HEK293 (cell line): ENCODE measurements at regions not wholly inside any gene's neighbourhood (a gene's known extent, or its start where the extent isn't known, plus 50 kb on each side); places are given as distances from the start of the nearest gene placed in this dataset.

Source experiments
- HOXA7 ChIP-seq: sonication (generic); formaldehyde crosslinking; IDR thresholded peaks from 2 replicates; pipeline ENCODE4 v1.8.1; 2022; ENCODE audit warnings: missing genetic modification reagents, borderline replicate concordance
- ZNF155 ChIP-seq: fragments of 450-650 bp; formaldehyde crosslinking; IDR thresholded peaks from 2 replicates; pipeline ENCODE4 v1.5.1; 2016; ENCODE audit warnings: missing biosample characterization, missing genetic modification characterization
- ZNF600 ChIP-seq: fragments of 450-650 bp; formaldehyde crosslinking; IDR thresholded peaks from 2 replicates; pipeline ENCODE4 v1.5.1; 2016; ENCODE audit warnings: missing biosample characterization, missing genetic modification characterization
- ZNF626 ChIP-seq: fragments of 450-650 bp; sonication (Bioruptor Pico); formaldehyde crosslinking; IDR thresholded peaks from 2 replicates; pipeline ENCODE4 v1.5.1; 2018; ENCODE audit warnings: missing biosample characterization, missing genetic modification characterization, inconsistent platforms
- ZNF776 ChIP-seq: fragments of 450-650 bp; formaldehyde crosslinking; IDR thresholded peaks from 2 replicates; pipeline ENCODE4 v1.5.0; 2017; ENCODE audit warnings: missing biosample characterization, missing genetic modification characterization, borderline replicate concordance
- TF ChIP-seq, protein P1 (sequence below): fragments of 450-650 bp; formaldehyde crosslinking; IDR thresholded peaks from 2 replicates; pipeline ENCODE4 v1.5.1; 2016; ENCODE audit warnings: missing biosample characterization, missing genetic modification characterization
- TF ChIP-seq, protein P2 (sequence below): fragments of 450-650 bp; formaldehyde crosslinking; IDR thresholded peaks from 2 replicates; pipeline ENCODE4 v1.5.1; 2016; ENCODE audit warnings: missing biosample characterization, missing genetic modification characterization

DNA sequence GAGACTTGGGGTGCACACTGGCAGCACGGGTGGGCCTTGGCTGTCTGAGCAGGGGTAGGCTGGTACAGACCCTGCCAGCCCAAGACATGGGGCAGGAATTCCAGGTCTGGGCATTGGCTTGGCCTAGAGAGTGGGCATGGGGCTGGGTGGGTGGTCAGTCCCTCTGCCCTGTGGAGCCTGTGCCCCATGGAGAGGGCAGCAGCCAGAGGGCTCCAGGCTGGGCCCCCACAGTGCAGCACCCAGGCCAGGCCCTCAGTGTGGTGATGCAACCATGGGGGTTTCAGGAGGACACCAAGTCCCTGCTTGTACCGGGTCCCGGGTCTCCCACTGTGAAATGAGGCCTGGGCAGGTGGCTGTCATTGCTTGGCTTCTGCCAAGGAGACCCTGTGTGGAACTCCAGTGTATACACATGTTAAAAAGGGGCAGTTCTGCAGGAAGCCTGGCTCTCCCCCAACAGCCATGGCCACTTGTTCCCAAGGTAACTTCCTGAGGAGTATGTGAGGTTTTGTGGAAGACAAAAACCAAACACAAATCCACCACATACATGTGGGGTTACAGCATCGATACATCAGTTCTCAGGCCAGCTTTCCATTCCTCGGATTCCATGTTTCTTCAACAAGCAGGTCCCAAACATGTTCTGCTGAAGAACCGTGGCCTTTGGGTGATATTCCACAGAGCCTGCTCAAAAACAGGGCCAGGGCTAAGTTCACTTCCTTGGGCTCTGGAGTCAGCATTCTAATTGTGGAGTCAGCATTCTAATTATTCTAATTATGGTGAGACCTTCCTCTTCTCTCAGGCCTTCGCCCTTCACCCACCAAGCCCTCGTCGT, 77.3 kb downstream of the DACT2 start:
- TF ChIP-seq, protein P1, sequence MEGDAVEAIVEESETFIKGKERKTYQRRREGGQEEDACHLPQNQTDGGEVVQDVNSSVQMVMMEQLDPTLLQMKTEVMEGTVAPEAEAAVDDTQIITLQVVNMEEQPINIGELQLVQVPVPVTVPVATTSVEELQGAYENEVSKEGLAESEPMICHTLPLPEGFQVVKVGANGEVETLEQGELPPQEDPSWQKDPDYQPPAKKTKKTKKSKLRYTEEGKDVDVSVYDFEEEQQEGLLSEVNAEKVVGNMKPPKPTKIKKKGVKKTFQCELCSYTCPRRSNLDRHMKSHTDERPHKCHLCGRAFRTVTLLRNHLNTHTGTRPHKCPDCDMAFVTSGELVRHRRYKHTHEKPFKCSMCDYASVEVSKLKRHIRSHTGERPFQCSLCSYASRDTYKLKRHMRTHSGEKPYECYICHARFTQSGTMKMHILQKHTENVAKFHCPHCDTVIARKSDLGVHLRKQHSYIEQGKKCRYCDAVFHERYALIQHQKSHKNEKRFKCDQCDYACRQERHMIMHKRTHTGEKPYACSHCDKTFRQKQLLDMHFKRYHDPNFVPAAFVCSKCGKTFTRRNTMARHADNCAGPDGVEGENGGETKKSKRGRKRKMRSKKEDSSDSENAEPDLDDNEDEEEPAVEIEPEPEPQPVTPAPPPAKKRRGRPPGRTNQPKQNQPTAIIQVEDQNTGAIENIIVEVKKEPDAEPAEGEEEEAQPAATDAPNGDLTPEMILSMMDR (tag by site-specific recombination), result no peak
- no peak for TF ChIP-seq ZNF776 (tag by site-specific recombination)
- TF ChIP-seq, protein P2, sequence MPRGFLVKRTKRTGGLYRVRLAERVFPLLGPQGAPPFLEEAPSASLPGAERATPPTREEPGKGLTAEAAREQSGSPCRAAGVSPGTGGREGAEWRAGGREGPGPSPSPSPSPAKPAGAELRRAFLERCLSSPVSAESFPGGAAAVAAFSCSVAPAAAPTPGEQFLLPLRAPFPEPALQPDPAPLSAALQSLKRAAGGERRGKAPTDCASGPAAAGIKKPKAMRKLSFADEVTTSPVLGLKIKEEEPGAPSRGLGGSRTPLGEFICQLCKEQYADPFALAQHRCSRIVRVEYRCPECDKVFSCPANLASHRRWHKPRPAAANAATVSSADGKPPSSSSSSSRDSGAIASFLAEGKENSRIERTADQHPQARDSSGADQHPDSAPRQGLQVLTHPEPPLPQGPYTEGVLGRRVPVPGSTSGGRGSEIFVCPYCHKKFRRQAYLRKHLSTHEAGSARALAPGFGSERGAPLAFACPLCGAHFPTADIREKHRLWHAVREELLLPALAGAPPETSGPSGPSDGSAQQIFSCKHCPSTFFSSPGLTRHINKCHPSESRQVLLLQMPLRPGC (tag by site-specific recombination), result no peak
- no peak for TF ChIP-seq HOXA7 (CRISPR knock-in tag)
- no peak for TF ChIP-seq ZNF155 (tag by site-specific recombination)
- no peak for TF ChIP-seq ZNF600 (tag by site-specific recombination)
- TF ChIP-seq ZNF626 (tag by site-specific recombination), result no peak
